ENCODE measurements at regions not wholly inside any gene's neighbourhood (a gene's known extent, or its start where the extent isn't known, plus 50 kb on each side); places are given as distances from the start of the nearest gene placed in this dataset.

DNA sequence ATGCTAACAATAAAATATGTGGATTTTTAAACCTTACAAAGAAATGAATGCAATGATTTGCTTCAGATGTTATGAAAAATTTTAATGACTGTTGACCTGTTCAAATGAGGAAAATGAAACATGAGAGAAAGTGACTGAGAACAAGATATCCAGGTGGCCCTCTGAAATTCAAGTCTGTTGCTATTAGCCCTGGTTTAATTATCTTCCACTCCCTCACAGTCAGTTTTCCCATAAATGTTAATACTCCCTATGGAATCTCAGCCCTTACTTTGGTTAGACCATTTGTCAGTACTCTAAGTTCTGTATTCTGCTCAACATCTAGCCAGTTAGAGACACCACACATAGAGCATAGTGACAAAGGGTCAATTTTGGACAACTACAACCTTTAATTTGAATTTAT is 327.8 kb downstream of the PDGFC start:
- DNase-seq = no peak

DNA sequence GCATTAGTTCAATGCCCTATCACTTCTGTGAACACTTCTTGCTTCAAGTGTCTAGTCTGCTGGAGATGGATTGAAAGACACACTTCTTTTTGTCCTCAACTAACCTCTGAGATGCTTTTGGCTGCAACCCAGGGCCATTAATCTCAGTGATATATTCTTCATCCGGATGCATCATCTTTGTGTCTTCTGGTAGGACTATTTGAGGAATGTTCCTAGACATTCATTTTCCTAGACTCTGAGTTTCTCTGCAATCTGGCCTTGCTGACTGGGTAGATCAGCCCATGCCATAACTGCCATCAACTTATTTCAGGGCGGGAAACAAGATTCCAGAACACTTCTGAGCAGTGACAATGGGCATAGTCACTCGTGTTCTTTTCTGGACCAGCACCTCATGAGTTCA is 329.4 kb downstream of the PDGFC start:
- DNase-seq = no peak

DNA sequence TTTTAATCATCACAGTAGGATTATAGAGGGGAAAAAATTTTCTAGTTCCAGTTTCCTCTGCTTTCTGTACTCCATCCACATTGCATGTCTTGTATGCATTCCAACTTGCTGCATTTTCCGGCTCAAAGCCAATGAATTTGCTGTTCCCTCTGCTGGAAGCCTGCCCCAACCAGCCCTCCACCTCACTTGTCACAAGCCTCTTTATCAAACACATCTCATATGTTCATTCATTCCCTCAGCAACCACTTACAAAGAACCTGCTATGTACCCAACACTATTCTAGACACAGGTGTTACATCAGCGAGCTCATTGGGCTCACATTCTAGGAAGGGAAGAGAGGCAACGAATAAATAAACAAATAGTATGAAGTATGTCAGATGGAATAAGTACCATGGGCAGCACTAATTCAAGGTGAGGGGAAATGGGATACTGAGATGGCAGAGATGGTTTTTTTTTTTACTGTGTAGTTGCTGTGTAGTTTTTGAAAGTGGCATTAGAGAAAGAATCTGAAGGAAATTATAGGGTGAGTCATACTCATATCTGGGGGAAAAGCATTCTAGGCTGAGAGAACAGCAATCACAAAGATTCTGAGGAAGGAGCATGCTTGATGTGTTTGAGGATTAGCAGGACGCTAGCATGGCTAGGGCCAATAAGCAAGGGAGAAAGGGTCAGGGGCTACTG is 332.5 kb downstream of the PDGFC start:
- DNase-seq = no peak

DNA sequence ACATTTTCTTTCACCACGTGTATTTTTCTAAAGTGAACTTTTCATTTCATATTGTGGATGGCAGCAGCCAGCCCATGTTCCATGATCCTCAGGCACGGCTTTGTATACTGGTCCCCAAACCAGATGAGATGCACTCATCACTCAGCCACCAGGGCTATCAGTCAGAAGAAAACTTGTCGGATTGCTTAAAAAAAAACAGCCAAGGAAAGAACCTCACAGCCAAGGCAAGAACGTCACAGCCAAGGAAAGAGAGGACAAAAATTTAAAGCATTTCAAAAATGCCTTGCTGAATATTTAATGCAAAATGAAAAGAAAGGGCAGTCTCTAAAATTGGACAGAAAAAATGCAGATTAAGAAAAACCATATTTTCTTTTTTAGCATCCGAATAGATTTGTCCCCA is 333.3 kb downstream of the PDGFC start:
- no peak for DNase-seq

DNA sequence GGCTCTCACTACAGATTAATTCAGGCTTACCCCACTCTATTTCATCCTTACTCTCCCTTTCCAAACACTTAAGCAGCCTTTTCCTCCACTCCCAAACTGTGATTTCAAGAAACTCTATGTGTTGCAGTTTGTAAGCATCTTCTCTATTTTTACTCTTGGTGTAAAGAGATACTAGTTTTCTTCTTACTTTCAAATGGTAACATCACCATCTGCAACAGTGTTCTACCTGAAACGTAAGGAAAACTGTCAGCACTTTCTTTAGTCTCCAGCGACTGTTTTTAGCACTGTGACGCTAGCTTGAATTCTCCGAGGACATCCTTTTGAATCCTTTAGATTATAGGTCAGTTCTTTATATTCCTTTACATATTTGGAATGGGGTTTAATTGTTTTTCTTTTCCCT is 335.2 kb downstream of the PDGFC start:
- DNase-seq = no peak

DNA sequence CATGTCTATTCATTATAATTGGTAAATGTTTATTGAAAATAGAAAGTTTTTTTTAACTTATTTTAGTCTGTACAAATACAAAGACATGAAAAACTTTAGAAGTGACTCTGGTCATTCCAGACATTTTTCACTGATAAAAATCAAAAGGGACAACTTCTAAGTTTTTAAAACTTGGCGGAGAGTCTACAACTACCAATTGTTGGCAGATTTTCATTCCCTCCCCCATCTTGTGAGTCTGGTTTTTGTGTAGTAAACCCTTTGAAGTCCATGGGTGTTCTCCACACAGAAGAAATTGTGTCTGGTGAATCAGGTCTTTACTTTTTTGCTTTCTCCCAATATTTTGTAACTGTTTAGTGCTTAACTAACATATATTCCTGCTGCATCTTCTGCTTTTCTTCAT is 336.5 kb downstream of the PDGFC start:
- DNase-seq = no peak

DNA sequence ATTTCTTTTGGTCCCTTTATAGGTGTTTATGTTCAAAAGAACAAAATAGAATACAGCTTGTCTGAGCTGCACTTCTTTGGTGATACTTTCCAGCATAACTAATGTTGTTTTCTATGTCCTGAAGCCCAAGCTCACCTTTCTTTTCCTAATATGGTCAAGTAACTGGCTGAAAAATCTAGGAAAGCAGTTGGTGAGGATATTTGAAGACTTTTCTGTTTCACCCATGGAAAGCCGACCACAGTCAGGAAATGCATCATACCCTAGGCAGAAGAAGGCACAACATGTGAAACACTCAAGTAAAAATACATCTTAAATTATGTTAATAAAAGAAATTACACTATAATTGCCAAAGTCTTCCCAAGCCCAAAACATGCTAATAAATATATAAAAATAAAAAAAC is 337.0 kb downstream of the PDGFC start:
- DNase-seq = no peak

DNA sequence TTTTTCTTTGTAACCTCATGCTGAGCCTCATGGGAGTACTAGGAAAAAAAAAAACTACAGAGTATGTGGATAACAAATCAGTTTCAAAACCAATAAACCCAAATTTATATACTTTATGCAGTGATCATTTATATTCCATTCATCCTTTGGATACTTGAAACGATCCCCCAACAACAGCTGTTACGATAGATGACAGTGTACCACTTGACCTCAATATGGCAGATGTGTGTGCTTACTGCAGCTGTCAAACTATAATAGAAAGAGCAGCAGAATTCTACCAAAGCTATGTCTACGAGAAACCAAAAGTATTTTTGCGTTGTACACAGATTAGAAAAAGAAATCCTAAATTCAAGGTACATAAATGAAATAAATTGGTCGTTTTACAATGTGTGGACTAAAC is 337.8 kb downstream of the PDGFC start:
- no peak for DNase-seq

DNA sequence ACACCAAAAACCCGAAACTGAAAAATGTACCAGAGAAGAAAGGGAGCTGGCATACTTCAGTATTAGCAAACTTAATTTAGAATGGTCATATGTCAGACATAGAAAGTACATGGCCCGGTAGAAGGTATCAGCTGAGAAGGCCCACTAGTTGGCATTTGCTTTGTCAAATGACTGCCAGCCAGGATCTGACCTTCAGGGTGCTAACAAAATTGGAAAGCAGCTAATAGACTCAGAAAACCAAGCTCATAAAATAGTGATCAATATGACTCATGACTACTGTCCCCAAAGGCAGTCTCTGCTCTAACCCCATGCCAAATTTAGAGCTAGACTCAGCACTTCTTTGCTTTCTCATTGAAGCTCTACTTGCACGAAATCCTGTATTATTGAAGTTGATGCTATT is 342.7 kb downstream of the PDGFC start:
- no peak for DNase-seq

DNA sequence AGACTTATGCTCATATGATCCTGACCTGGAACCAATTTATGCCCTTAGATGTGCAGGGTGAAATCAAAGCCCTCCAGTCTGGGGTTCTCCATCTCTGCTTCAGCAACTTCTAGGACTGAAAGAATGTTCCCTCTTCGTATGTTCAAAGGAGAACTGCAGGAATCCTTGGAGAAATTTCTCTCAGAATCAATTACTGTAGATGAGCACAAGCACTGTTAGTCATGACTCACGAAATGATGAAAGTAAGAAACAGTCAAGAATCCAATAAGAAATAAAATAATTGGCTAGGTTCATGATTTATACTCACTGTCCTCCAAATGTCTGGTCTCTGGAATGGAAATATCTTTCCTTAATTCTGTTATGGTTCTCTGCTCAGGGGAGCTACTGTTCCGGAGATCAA is 348.2 kb downstream of the PDGFC start:
- no peak for DNase-seq

DNA sequence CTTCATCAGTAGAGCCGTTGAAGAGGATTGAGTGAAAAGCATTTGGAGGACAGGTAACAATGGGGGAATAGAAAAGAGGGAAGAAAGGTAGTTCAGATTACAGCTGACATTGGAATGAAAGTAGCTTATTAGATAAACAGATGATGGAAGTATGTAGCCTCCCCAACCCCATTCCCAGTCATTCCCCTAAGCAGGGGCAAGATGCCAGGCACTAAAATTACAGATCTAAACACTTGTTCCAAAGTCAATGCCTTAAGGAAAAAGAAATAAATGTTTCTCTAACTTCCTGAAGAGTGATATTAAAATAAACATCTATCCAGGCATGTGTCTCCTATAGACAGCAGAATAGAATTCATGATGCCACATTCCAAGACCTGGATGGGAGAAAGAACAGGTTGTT is 350.8 kb downstream of the PDGFC start:
- no peak for DNase-seq

DNA sequence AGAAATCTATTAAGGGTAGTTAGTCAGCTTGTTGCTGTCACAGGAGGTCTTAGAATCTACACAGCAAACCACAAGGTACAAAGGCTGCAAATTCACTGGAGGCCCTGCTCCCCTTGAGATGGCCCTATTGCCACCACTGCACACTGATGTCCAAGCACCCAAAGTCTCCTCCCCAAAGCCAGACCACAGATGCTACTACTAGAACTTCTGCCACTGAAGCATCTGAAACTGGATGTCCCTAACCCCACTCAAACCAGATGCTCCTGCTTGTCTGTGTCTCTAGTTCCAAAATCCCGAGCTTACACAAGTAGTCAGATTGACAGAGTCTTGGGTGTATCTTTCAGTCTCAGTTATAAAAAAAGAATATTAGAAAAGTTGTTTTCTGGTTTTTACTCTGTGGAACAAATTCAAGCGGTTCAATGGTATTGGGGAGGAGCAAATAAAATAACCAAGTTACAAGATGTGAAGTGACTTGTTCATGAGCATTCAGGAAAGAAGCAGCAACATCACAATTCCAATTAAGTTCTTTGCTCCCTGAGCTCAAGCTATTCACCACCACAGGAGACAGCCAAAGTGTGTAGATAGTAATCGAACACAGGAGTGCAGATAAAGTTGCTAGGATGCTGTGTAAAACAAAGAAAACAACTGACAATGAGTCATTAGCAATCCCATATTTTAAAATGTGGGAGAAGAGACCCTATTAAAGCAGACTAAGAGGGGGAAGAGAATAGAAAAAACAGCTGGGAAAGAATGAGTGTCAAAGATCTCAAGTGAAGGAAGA is 352.3 kb downstream of the PDGFC start:
- DNase-seq = no peak

DNA sequence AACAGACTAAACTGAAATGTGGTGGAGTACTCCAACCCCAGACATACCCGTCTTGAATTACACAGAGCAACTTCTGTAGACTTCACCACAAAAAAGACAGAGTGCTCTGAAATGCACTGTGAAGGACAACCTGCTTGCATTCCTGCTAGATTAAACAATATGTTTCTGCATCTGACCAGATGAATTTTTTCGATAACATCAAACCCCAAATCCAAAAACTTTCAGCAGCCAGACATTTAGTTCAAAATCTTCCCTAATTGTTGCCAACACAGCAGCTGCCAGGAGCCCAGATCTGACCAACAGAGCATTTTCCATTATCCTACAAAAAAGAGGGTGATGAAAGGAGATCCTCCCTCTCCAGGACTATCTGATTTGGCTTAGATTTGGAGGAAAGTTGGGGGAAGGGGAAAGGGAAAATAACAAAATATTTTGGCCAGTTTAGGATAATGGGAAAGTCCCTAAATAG is 356.5 kb downstream of the PDGFC start:
- DNase-seq = no peak

DNA sequence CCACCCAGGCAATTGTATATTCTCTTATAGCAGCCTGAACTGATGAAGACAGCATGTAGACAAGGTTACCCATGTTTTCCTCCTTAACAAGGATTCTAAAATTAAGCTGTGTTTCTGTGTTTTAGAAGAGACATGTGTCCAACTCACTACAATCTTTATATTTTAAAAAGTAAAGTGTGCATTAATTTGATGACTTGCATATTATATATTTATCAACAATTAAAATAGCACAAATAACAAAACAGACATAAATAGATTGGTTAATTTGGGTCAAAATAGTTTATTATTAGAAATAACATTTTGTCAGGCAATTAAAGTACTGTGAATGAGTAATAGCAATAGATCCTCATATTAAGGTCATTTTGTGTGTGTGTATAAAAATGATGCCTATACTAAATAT is 357.1 kb downstream of the PDGFC start:
- DNase-seq = no peak

DNA sequence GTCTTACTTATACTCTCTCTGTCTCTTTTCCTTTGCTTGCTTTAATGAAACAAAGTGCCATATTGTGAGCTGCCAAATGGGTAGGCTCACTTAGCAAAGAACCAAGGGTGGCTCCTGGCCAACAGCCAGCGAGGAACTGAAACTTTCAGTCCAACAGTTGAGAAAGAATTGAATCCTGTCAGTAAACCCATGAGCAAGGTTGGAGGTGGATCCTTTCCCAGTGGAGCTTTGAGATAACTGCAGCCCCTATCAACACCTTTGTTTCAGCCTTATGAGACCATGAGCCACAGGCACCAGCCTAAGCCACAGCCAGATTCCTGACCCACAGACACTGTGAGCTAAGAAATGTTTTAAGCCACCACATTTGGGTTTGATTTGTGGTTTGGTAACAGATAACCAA is 362.2 kb downstream of the PDGFC start:
- no peak for DNase-seq

DNA sequence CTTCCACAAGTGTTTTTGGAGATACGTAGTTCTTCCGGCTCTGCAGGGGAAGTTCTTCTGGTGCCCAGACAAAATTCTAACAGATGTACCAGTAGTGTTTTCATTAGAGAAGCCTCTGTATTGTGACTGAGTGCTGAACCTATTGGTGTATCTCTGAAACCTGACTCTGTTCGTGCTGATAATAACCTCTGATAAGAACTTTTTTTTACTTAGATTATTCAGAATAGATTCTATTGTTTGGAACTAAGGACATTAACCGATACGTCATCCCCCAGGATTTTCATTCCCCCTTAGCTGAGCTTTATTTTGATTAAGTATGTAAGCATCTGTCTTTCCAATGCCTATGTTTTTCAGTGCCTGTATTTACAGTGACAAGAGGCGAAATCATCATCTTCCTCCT is 362.9 kb downstream of the PDGFC start:
- DNase-seq = no peak

DNA sequence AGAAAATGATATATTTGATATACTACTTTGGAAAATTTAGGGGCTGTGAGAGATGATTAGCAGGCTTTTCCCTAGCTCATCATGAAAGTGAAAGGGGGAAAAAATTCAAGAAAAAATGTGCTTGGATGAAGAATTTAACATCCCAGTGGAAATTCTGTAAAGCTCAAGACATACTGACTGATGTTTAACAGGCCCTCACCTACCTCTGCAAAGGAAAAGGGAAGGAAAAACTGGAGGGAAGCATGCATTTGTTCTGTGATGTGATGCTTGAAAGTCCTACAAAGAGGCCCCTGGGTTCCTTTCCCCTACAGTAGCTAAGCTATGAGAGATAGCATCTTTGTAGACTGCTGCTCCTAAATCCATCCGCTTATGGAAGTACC is 364.1 kb downstream of the PDGFC start:
- DNase-seq = no peak

DNA sequence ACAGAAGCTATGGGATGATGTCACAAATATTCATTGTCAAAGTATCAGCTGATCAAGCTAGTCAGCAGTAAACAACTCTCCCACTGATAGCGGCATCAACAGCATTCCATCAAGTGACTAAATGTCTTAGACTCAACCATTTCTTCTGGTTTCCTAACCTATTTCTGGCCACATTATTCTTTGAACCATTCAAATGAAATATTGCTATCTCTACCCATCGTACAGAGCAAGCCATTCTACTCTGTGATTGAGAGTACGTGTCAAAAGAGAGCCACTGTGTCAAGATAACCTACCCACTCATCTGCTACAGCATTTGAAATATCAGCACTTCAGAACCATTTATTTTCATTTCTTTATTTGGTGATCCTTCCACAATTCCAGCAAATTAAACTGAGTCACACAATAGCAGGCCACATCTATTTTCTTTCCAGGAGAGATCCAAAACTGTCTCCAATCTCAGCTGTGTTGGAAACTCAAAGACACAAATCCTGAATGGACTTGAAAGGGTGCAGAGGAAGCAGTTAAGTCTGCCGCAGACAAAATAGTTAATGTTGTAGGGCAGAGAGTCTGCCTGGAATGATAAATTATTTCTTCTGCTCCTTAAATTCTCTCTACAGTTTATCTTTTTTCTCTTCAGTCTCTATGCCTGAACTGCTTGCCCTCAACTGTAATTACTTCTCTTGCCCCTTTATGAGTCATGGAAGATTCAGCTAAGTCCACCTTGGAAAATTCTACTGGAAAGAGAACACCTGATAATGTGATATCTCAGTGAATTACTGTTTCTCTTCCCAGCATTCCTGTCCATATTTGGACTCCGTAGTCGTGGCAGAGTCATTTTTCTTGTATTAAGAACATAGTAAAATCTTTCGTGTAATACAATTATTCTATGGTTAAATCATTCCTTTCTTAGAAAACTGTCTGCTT is 364.8 kb downstream of the PDGFC start:
- no peak for DNase-seq

DNA sequence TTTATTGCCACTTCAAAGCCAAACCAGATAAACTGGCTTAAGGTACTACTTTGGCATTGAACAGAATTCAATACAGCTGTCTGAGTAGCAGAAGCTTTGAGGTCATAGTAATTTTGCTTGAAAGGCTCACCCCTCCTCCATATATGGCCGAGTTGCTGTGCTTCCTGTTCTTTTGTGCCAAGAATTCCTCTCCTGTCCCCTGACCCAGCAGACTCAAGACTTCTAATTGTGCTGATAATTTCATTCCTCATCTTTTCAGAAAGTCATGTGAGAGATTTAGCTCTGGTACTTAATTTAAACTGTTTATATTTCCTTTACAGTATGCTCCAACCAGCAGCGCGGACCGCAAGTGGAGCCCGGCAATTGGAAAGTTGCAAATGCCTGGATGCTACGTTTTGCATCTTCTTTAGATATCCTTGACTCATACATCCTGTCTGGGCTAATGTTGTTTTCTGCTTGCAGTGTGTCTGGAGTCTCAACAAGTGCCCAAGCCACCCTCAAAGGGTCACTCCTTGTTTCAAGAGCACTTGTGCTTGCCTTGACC is 373.4 kb downstream of the PDGFC start:
- DNase-seq = no peak

DNA sequence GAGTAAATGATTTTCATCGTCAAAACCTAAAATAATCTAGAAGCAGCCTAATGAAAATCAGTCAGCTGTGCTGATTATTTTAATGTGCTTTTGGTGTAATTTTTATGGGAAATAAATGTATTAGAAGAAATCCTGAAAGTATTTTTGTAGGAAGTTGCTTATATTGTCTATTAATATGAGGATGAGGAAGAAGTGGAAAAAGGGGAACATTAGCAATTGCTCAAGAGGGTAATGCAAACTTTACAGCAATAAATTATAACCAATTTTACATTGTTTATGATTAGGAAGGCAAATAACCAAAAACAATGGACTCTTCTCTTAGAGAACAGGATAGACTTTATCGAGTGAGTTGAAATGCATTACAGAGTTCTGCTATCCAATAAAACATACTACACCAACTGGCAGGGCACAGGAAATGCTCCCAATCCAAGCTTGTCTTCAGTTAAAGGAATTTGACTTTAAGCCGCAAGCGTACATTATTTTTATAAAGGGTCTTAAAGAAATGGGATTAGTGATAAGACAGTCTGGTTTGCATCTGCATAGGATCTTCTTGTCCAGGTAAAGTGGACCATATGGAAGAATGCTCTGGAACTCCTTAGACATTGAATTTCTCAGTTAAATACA is 374.8 kb downstream of the PDGFC start:
- DNase-seq = no peak

DNA sequence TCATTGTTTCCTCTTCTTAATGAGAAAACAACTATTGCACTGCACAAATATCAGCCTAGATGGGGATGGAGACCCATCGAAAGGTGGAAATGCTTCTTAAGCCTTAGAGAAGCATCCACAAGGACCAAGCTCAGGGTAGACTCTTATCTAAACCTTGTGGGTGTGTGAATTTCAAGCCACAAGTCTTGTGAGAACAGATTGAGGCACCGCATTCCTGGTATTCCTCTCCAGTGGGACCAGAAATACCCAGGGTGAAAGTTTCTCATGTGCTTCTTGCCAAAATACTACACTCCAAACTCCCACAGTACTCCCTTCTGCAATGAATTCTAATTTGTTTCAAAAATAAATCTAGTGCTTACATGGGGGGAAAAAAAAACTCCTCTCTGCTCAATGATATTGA is 375.6 kb downstream of the PDGFC start:
- DNase-seq = no peak

DNA sequence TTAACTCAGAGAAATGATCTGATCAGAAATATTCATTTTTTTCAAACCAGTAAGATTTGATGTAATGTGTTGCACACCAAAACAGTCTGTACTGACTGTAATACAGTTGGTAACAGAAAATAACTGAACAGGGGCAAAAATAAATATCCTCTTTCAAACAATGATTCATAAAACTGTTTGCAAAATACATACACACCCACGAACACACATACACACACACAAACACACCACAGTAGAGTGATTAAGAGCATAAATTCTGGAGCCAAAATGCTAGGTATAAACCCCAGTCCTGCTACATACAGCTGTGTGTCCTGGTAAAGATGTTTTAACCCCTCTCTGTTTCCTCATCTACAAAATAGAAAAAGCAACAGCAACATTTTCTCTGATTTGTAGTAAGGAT is 376.6 kb downstream of the PDGFC start:
- DNase-seq = no peak

DNA sequence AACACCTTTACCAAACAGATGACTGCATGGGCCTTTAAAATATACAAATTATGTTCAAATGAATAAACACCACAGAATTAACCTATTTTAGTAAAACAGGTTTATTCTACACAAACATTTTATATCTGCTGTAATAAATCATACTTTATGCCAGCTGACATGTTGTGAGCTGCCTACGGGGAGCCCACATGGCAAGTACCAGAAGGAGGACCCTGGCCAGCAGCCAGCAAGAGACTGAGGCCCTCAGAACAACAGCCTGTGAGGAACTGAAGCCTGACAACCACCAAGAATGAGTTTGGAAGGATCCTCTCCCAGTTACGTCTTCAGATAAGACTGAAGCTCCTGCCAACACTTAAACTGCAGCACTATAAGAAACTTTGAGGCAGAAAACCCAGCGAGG is 377.0 kb downstream of the PDGFC start:
- DNase-seq = no peak
